Endothelial cell of umbilical vein (primary cell): ENCODE measurements at regions not wholly inside any gene's neighbourhood (a gene's known extent, or its start where the extent isn't known, plus 50 kb on each side); places are given as distances from the start of the nearest gene placed in this dataset.
"Not testable (repeated sequence)": the region's sequence is repeated elsewhere in the genome, so short reads cannot be mapped to it uniquely, and the experiment has no call there.

Experiments
- BruUV-seq: library from RNA; stranded (reverse); fragments of 400-500 nt; replicated peaks from 2 replicates; lab custom pipeline; 2021; lab: Mats Ljungman, UMichigan
- CTCF ChIA-PET: fragments of 300-600, 350-600 bp; sonication (Branson Sonifier 250); formaldehyde crosslinking; loops from one replicate; lab custom pipeline; 2021; ENCODE audit warnings: antibody characterized with exemption, inconsistent platforms; lab: Charles Lee
- POLR2A ChIA-PET: fragments of 300-600, 350-600 bp; sonication (Branson Sonifier 250); formaldehyde crosslinking; loops from one replicate; lab custom pipeline; 2021; ENCODE audit warnings: antibody characterized with exemption, inconsistent platforms; lab: Charles Lee
- DNase-seq: peaks from one replicate; pipeline ENCODE4 v3.0.0-alpha.2; 2011; ENCODE audit warnings: low read depth, low spot score
- FAIRE-seq: peaks from 2 replicates; lab custom pipeline; 2011; peaks lifted over from hg19 to GRCh38; lab: Jason Lieb, UNC
- H2AFZ ChIP-seq: 2 replicates; pipeline ENCODE4 v1.6.0; 2012; ENCODE audit warnings: low read depth, low read length, control low read depth, inconsistent platforms
- H3K27ac ChIP-seq: 2 replicates; pipeline ENCODE4 v1.5.1; 2011; ENCODE audit warnings: low read depth, mild to moderate bottlenecking, control low read depth, low read length, moderate library complexity; ENCODE audit not compliant: insufficient read depth
- H3K27me3 ChIP-seq, 2 experiments: 2 replicates each; pipeline versions ENCODE4 v1.6.0 to v1.6.1; 2011; ENCODE audit warnings: low read length in 2 of 2, mixed read lengths in 1 of 2; ENCODE audit not compliant: control insufficient read depth in 2 of 2, insufficient read depth in 2 of 2
- H3K36me3 ChIP-seq, 2 experiments: 2 replicates in 1 of 2; 3 replicates in 1 of 2; pipeline ENCODE4 v1.5.1; 2011; ENCODE audit warnings: low read length in 2 of 2, mild to moderate bottlenecking in 1 of 2, moderate library complexity in 1 of 2; ENCODE audit not compliant: control insufficient read depth in 2 of 2, insufficient read depth in 2 of 2; ENCODE audit errors: extremely low read depth in 1 of 2
- H3K4me1 ChIP-seq: 3 replicates; pipeline ENCODE4 v1.5.1; 2011; ENCODE audit warnings: mild to moderate bottlenecking, low read length; ENCODE audit not compliant: control insufficient read depth, insufficient read depth; ENCODE audit errors: extremely low read depth
- H3K4me2 ChIP-seq: 2 replicates; pipeline ENCODE4 v1.6.1; 2011; ENCODE audit warnings: low read length, control low read depth, mixed read lengths; ENCODE audit not compliant: insufficient read depth
- H3K4me3 ChIP-seq, 3 experiments: fragments of 200-600 bp in 1 of 3; sonication (generic), shearing (Covaris generic) in 1 of 3; replicated peaks in 1 of 3; 2 replicates each; pipeline ENCODE4 v1.5.1; 2011 to 2016; ENCODE audit warnings: control low read depth in 3 of 3, low read length in 3 of 3, mild to moderate bottlenecking in 2 of 3, inconsistent platforms in 1 of 3, low read depth in 1 of 3, moderate library complexity in 1 of 3; ENCODE audit not compliant: insufficient read depth in 1 of 3
- H3K79me2 ChIP-seq: 2 replicates; pipeline ENCODE4 v1.6.0; 2012; ENCODE audit warnings: low read length, inconsistent platforms; ENCODE audit not compliant: control insufficient read depth, insufficient read depth
- H3K9ac ChIP-seq: replicated peaks from 2 replicates; pipeline ENCODE3; 2011; ENCODE audit warnings: low read length, control low read depth; ENCODE audit not compliant: insufficient read depth; ENCODE audit errors: extremely low read depth
- H3K9me1 ChIP-seq: replicated peaks from 3 replicates; pipeline ENCODE4 v1.6.0; 2011; ENCODE audit warnings: mild to moderate bottlenecking, low read length; ENCODE audit not compliant: control insufficient read depth, insufficient read depth; ENCODE audit errors: extremely low read depth
- H3K9me3 ChIP-seq: replicated peaks from 2 replicates; pipeline ENCODE4 v1.5.1; 2012; ENCODE audit warnings: low read length, inconsistent platforms; ENCODE audit not compliant: control insufficient read depth, insufficient read depth
- H4K20me1 ChIP-seq: replicated peaks from 2 replicates; pipeline ENCODE3; 2011; ENCODE audit warnings: mild to moderate bottlenecking, low read length; ENCODE audit not compliant: control insufficient read depth, insufficient read depth; ENCODE audit errors: extremely low read depth
- JUN ChIP-seq: IDR thresholded peaks from 2 replicates; pipeline ENCODE4 v1.6.1; 2011; ENCODE audit warnings: borderline replicate concordance, low read depth; ENCODE audit not compliant: insufficient read length, insufficient read depth
- POLR2A ChIP-seq: IDR thresholded peaks from 2 replicates; pipeline ENCODE4 v1.6.1; 2012; ENCODE audit warnings: low read depth, mild to moderate bottlenecking, control low read depth, low read length
- dilution Hi-C: fragments of 300-500 bp; cut with MboI; formaldehyde crosslinking; loops from one replicate; pipeline ENCODE4 v1.15.0; 2019; ENCODE audit warnings: low sequenced_read_pairs; ENCODE audit not compliant: extremely low pct_ligation_motif_present
- intact Hi-C: fragments of 100-400 bp; cut with micrococcal nuclease; formaldehyde crosslinking; loops from one replicate; pipeline ENCODE4 v1.10.0; 2022

- H3K27me3 ChIP-seq: no peaks in the 10 kb centered on the region
- H3K79me2 ChIP-seq: no peaks in the 10 kb centered on the region
- no peak overlapping the region for H3K4me3 ChIP-seq
- CTCF ChIA-PET: no interaction called here
- no peak overlapping the region for H3K4me2 ChIP-seq
- H3K4me1 ChIP-seq: no peaks in the 10 kb centered on the region
- DNase-seq (no peak), FAIRE-seq (no peak)
- peaks cover 8% of the 10 kb centered on the region for H3K9me3 ChIP-seq
- dilution Hi-C loops (no loop called here), intact Hi-C loops (no loop called here)
- H3K27ac ChIP-seq: no peak overlapping the region
- no peaks in the 10 kb centered on the region for H3K9me1 ChIP-seq
- TF ChIP-seq JUN (no peak), POLR2A (no peak)
- BruUV-seq: no TSS peak
- H4K20me1 ChIP-seq: no peaks in the 10 kb centered on the region
- no peak overlapping the region for H3K9ac ChIP-seq
- POLR2A ChIA-PET: no interaction called here
- H3K36me3 ChIP-seq: no peaks in the 10 kb centered on the region
- no peak overlapping the region for H2AFZ ChIP-seq
Observed at GRCh38 chr9:40884072-40884901, 244.2 kb downstream of the FOXD4L6 start.

DNA sequence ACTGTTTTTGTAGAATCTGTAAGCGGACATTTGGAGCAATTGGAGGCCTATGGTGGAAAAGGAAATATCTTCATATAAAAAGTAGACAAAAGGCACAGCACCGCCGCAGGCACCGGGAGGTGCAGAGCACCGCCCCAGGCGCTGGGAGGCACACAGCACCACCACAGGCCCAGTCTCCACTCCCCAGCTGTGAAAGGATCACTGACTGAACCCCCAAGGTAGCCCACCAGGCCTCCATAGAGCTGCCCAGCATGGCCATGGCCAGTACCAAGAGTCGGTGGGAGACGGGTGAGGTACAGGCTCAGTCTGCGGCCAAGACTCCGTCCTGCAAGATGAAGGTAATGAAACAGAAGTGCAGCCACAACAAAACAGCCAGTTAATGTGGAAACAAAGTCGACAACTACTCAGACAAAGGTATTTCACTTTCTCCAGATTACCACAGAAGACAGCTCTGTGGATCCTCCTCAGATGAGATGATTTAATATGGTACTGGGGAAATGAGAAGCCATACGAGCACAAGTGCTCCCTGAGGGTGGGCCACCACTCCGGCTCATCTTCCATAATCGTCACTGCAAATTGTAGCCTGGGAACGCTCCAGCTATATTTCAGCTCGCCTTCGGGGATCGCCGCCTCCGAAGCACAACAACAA lies 244.9 kb downstream of the FOXD4L6 start:
- CTCF ChIA-PET, H3K9ac ChIP-seq, H3K9me3 ChIP-seq, H3K9me1 ChIP-seq, FAIRE-seq, H2AFZ ChIP-seq, H3K27ac ChIP-seq, H3K4me1 ChIP-seq, H3K4me3 ChIP-seq, DNase-seq, intact Hi-C loops, H3K79me2 ChIP-seq, dilution Hi-C loops, POLR2A ChIA-PET, H3K27me3 ChIP-seq, BruUV-seq, H4K20me1 ChIP-seq, H3K4me2 ChIP-seq, H3K36me3 ChIP-seq: not testable (repeated sequence)

DNA sequence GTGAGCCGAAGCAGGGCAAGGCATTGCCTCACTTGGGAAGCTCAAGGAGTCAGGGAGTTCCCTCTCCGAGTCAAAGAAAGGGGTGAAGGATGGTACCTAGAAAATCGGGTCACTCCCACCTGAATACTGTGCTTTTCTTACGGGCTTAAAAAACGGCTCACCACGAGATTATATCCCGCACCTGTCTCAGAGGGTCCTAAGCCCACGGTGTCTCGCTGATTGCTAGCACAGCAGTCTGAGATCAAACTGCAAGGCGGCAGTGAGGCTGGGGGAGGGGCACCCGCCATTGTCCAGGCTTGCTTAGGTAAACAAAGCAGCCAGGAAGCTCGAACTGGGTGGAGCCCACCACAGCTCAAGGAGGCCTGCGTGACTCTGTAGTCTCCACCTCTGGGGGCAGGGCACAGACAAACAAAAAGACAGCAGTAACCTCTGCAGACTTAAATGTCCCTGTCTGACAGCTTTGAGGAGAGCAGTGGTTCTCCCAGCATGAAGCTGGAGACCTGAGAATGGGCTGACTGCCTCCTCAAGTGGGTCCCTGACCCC lies 254.7 kb downstream of the FOXD4L6 start:
- POLR2A ChIA-PET: not testable (repeated sequence)

DNA sequence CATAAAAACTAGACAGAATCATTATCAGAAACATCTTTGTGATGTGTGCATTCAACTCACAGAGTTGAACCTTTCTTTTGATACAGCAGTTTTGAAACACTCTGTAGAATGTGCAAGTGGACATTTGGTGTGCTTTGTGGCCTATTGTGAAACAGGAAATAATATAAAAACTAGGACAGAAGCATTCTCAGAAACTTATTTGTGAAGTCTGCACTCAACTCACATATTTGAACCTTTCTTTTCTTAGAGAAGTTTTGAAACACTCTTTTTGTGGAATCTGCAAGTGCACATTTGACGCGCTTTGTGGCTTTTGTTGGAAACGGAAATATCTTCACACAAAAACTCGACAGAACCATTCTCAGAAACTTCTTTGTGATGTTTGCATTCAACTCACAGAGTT lies 260.0 kb downstream of the FOXD4L6 start:
- H3K27ac ChIP-seq, H2AFZ ChIP-seq, H3K9me3 ChIP-seq, H4K20me1 ChIP-seq, H3K9me1 ChIP-seq, FAIRE-seq, BruUV-seq, H3K4me1 ChIP-seq, POLR2A ChIA-PET, H3K4me2 ChIP-seq, CTCF ChIA-PET, DNase-seq, H3K79me2 ChIP-seq, H3K36me3 ChIP-seq, intact Hi-C loops, H3K9ac ChIP-seq, dilution Hi-C loops, H3K27me3 ChIP-seq, H3K4me3 ChIP-seq: not testable (repeated sequence)

More for the DNA sequence above, 254.7 kb downstream of the FOXD4L6 start:
- H3K4me3 ChIP-seq, DNase-seq, H3K36me3 ChIP-seq, H3K9me1 ChIP-seq, H4K20me1 ChIP-seq, H2AFZ ChIP-seq, intact Hi-C loops, H3K9ac ChIP-seq, H3K9me3 ChIP-seq, H3K4me2 ChIP-seq, CTCF ChIA-PET, H3K27me3 ChIP-seq, H3K4me1 ChIP-seq, H3K27ac ChIP-seq, BruUV-seq, H3K79me2 ChIP-seq, FAIRE-seq, dilution Hi-C loops: not testable (repeated sequence)
